Lower leg skin (tissue), 3 donors: ENCODE measurements at regions not wholly inside any gene's neighbourhood (a gene's known extent, or its start where the extent isn't known, plus 50 kb on each side); places are given as distances from the start of the nearest gene placed in this dataset.

Source experiments
- POLR2A ChIP-seq, 2 donors: fragments of 450-650 bp; IDR thresholded peaks; one replicate each; pipeline ENCODE4 v1.6.1; 2016 to 2017; ENCODE audit warnings: antibody characterized with exemption in 2 of 2, mild to moderate bottlenecking in 1 of 2, moderate library complexity in 1 of 2
- TF ChIP-seq, protein P1 (sequence below), 3 donors: fragments of 450-650 bp; IDR thresholded peaks; one replicate each; pipeline ENCODE4 v1.5.1; 2016; ENCODE audit warnings: antibody characterized with exemption in 3 of 3, mild to moderate bottlenecking in 3 of 3, moderate library complexity in 2 of 3

DNA sequence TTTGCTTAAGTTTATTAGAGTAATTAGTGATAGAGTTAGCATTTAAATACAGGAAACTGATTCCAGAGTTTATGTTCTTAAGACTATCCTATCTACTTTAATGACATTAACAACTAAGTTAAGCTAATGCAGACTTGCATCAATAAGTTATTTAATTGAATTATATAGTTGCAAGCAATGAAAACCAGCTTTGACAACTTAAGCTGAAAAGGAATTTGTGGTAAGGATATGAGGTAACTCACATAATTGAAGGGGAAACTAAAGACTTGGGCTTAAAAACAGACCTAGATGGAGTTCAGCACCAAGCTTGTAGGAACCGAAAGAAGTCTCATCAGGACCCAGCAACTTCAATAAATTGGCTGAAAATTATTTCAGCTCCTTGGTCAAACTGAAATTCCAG, 222.3 kb downstream of the IBTK start:
- no peak for TF ChIP-seq POLR2A (IDR thresholded peaks at IDR 0.05)
- TF ChIP-seq, protein P1, sequence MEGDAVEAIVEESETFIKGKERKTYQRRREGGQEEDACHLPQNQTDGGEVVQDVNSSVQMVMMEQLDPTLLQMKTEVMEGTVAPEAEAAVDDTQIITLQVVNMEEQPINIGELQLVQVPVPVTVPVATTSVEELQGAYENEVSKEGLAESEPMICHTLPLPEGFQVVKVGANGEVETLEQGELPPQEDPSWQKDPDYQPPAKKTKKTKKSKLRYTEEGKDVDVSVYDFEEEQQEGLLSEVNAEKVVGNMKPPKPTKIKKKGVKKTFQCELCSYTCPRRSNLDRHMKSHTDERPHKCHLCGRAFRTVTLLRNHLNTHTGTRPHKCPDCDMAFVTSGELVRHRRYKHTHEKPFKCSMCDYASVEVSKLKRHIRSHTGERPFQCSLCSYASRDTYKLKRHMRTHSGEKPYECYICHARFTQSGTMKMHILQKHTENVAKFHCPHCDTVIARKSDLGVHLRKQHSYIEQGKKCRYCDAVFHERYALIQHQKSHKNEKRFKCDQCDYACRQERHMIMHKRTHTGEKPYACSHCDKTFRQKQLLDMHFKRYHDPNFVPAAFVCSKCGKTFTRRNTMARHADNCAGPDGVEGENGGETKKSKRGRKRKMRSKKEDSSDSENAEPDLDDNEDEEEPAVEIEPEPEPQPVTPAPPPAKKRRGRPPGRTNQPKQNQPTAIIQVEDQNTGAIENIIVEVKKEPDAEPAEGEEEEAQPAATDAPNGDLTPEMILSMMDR (IDR thresholded peaks at IDR 0.05), result no peak
